K562 (cell line): ENCODE measurements at regions not wholly inside any gene's neighbourhood (a gene's known extent, or its start where the extent isn't known, plus 50 kb on each side); places are given as distances from the start of the nearest gene placed in this dataset.

Experiments
- ATF1 ChIP-seq, 2 experiments: fragments of 450-650 bp in 1 of 2; IDR thresholded peaks; 2 replicates each; pipeline ENCODE4 v1.6.1; 2016; ENCODE audit warnings: missing compliant biosample characterization in 1 of 2, missing genetic modification characterization in 1 of 2
- ATF4 ChIP-seq: fragments of 450-650 bp; formaldehyde crosslinking; IDR thresholded peaks from 2 replicates; pipeline ENCODE4 v1.4.0; 2022; ENCODE audit warnings: mild to moderate bottlenecking, moderate library complexity
- CBX1 ChIP-seq: sonication (generic); IDR thresholded peaks from 2 replicates; pipeline ENCODE4 v1.6.1; 2016; ENCODE audit warnings: antibody characterized with exemption, low read depth, mild to moderate bottlenecking
- FOS ChIP-seq: IDR thresholded peaks from 3 replicates; pipeline ENCODE4 v1.6.1; 2011; ENCODE audit not compliant: insufficient read length; ENCODE audit errors: extremely low read depth
- FUS ChIP-seq: fragments of 200-400 bp; formaldehyde crosslinking; optimal IDR thresholded peaks from 2 replicates; pipeline ENCODE3; 2017; ENCODE audit warnings: low read depth, low read length
- HCFC1 ChIP-seq: IDR thresholded peaks from 2 replicates; pipeline ENCODE4 v1.6.1; 2012; ENCODE audit warnings: low read depth, low read length, improper control_type of control experiment
- HMGXB4 ChIP-seq: sonication (generic); formaldehyde crosslinking; IDR thresholded peaks from 2 replicates; pipeline ENCODE4 v1.8.1; 2023; ENCODE audit warnings: mild to moderate bottlenecking, missing genetic modification reagents
- ZBTB17 ChIP-seq: fragments of 450-650 bp; formaldehyde crosslinking; IDR thresholded peaks from 2 replicates; pipeline ENCODE4 v1.4.0; 2020; ENCODE audit warnings: mild to moderate bottlenecking
- ZBTB43 ChIP-seq: sonication (generic); formaldehyde crosslinking; IDR thresholded peaks from 2 replicates; pipeline ENCODE4 v1.8.0; 2023; ENCODE audit warnings: mild to moderate bottlenecking, missing genetic modification reagents
- ZKSCAN3 ChIP-seq: fragments of 250-450 bp; sonication (Bioruptor Pico); IDR thresholded peaks from 2 replicates; pipeline ENCODE4 v1.4.0; 2020
- ZNF277 ChIP-seq: fragments of 250-450 bp; sonication (Bioruptor Pico); IDR thresholded peaks from 2 replicates; pipeline ENCODE4 v1.8.0; 2022; ENCODE audit warnings: inconsistent platforms, mild to moderate bottlenecking, moderate library complexity, borderline replicate concordance

DNA sequence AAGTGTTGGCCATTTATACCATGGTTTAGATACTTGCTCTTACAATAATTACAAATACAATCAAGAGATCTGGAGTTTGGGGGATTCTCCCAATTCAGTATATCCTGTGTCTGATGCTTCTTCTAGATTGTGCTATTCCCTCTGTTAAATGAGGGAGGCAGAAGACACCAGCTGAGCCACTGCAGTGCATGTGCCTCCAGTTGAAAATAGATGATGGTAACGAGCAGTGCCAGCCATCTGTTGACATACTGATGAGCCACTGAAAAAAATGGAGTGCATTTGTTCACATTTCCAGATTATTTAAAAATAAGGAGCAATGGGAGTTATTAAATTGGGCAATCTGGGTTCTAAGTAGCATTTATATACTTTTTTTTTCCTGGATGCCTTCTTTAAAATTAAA lies 1428.0 kb upstream of the TENM4 start (continued):
- no peak for TF ChIP-seq HMGXB4 (CRISPR knock-in tag)
- no peak for TF ChIP-seq ZBTB43 (CRISPR knock-in tag)
- TF ChIP-seq ZNF277 (CRISPR knock-in tag), result no peak
- no peak for TF ChIP-seq ATF4 (CRISPR knock-in tag)
- TF ChIP-seq ZKSCAN3 (CRISPR knock-in tag), result no peak
- TF ChIP-seq ZBTB17, result no peak
- TF ChIP-seq FOS, result no peak
- no peak for TF ChIP-seq HCFC1
- TF ChIP-seq CBX1, result no peak
- no peak for TF ChIP-seq FUS
- TF ChIP-seq ATF1 (CRISPR knock-in tag; IDR thresholded peaks at IDR 0.05), result no peak
- TF ChIP-seq ATF1 (tag; IDR thresholded peaks at IDR 0.05), result no peak
- TF ChIP-seq, all 486 proteins: peak for 0
